GM12891 (cell line): ENCODE measurements at regions not wholly inside any gene's neighbourhood (a gene's known extent, or its start where the extent isn't known, plus 50 kb on each side); places are given as distances from the start of the nearest gene placed in this dataset.
"Not testable (repeated sequence)": the region's sequence is repeated elsewhere in the genome, so short reads cannot be mapped to it uniquely, and the experiment has no call there.

Experiments used
- DNase-seq: peaks from one replicate; pipeline ENCODE4 v3.0.0; 2011; ENCODE audit warnings: low spot score; ENCODE audit not compliant: insufficient read length
- FAIRE-seq: peaks from 2 replicates; lab custom pipeline; 2011; peaks lifted over from hg19 to GRCh38; lab: Jason Lieb, UNC
- PAX5 ChIP-seq: IDR thresholded peaks from 2 replicates; pipeline ENCODE4 v1.6.1; 2011; ENCODE audit warnings: low read length, moderate library complexity, mild to moderate bottlenecking; ENCODE audit not compliant: insufficient read depth, severe bottlenecking
- POLR2A ChIP-seq: IDR thresholded peaks from 2 replicates; pipeline ENCODE4 v1.6.1; 2011; ENCODE audit warnings: low read depth, low read length, control low read depth
- POLR2AphosphoS5 ChIP-seq: IDR thresholded peaks from 2 replicates; pipeline ENCODE4 v1.6.1; 2011; ENCODE audit warnings: low read depth, low read length, control low read depth
- POU2F2 ChIP-seq: IDR thresholded peaks from 2 replicates; pipeline ENCODE4 v1.6.1; 2011; ENCODE audit warnings: low read depth, mild to moderate bottlenecking, control low read depth, low read length, moderate library complexity
- SPI1 ChIP-seq: IDR thresholded peaks from 2 replicates; pipeline ENCODE4 v1.6.1; 2011; ENCODE audit warnings: low read depth, low read length, control low read depth
- TAF1 ChIP-seq: IDR thresholded peaks from 2 replicates; pipeline ENCODE4 v1.6.1; 2011; ENCODE audit warnings: low read depth, low read length, control low read depth

DNA sequence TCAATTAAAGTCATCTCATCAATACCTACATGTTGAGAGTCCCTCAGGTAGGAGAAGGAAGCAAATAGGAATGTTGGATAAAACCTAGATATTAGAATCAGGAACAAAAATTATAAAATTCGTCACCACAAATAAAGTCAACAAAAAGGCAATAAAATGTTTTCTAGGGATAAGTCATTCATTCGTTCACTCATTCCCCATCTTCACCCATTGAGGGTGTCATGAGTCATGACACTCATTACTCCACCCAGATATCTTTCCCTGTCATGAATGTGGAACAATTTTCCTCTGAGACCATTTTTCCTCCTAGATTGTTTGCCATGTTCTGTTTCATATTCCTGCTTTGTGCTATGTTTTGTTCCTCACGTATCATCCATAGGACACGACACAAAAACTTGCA lies 50.9 kb upstream of the OLIG3 start:
- DNase-seq (no peak), FAIRE-seq (no peak)
- TF ChIP-seq PAX5 (no peak), POLR2A (no peak), SPI1 (no peak), TAF1 (no peak), POU2F2 (no peak), POLR2AphosphoS5 (no peak)

DNA sequence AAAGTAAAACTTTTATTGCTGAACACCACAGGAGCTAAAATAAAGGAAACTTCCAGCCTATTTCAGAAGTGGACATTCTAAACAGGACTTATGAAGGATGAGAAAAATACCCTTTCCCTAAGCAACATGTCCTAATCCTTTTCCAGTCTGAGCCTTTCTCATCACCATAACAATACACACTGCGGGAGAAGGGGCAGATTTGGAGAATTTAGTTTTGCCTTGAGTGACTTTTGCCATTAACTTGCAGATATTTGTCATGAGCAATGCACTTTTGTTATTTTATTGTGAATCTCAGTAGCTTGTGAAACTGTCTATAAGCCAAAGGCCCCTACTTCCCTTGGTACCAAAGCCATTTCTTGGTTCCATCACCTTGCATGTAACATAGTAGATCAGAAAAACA lies 53.0 kb upstream of the OLIG3 start:
- no peak for FAIRE-seq
- TF ChIP-seq POLR2A = no peak
- TF ChIP-seq POU2F2 = no peak
- no peak for TF ChIP-seq SPI1
- no peak for TF ChIP-seq POLR2AphosphoS5
- no peak for TF ChIP-seq TAF1
- no peak for TF ChIP-seq PAX5
- DNase-seq = no peak

DNA sequence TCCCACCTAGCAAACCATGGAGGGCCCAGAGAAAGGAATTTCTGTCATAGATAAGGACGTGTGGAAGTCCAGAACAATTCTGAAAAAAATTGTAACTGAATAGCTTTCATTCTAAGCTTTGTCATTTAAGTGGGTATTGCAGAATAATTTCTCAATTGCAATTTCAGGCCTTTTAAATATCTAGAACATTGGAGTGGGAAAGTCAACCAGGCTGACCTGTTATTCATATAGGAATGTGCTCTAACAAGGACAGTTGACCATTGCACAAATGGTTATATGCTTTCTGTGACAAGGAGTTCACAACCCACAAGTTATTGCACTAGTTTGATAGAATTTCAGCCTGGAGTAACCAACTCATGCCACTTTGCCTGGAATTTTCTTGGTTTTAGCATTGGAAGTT lies 53.4 kb upstream of the OLIG3 start:
- no peak for TF ChIP-seq SPI1
- no peak for TF ChIP-seq POU2F2
- no peak for TF ChIP-seq POLR2AphosphoS5
- TF ChIP-seq POLR2A = no peak
- no peak for TF ChIP-seq PAX5
- TF ChIP-seq TAF1 = no peak

DNA sequence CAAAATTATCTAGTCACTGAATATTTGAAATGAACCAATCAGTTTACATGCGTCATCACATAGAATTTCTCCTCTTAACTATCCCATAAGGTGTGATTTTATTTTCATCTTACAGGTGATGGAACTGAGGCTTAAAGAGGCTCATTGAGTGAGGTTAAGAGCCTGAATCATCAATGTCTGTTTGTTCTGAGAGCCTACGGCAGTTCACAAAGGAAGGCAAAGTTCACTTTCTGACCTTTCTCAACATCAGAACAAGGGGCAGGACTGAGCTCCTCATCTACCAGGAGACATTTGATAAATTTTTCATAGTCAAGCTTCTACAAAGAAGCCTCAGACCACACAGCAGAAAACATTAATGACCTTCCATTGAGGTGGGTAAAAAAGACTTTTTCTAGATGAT lies 54.9 kb upstream of the OLIG3 start:
- no peak for DNase-seq
- FAIRE-seq = no peak
- no peak for TF ChIP-seq POLR2A
- no peak for TF ChIP-seq PAX5
- no peak for TF ChIP-seq SPI1
- TF ChIP-seq POU2F2 = no peak
- TF ChIP-seq TAF1 = no peak
- no peak for TF ChIP-seq POLR2AphosphoS5

More for the DNA sequence above, 53.4 kb upstream of the OLIG3 start:
- no peak for DNase-seq
- no peak for FAIRE-seq

DNA sequence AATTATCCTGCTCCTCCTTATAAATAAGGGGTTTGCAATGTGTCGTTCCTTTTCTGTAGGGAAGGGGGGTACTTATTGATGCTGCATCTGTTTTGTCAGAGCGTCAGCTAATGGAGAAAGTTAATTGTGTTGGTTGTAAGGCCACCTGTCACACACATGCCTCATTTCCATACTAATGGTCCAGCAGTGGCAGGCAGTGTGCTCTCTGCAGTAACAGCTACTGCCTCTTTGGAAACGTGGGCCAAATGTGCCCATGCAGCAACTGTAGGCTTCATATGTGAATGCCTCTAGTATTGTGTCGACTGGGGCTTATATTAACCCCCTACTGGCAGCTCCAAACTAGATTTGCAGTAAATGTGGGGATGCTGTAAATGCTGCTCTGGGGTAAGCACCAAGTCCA lies 56.3 kb upstream of the OLIG3 start:
- TF ChIP-seq PAX5 = no peak
- TF ChIP-seq POLR2AphosphoS5 = no peak
- TF ChIP-seq POU2F2 = no peak
- TF ChIP-seq SPI1 = no peak
- TF ChIP-seq TAF1 = no peak
- no peak for TF ChIP-seq POLR2A
- FAIRE-seq (no peak), DNase-seq (no peak)

DNA sequence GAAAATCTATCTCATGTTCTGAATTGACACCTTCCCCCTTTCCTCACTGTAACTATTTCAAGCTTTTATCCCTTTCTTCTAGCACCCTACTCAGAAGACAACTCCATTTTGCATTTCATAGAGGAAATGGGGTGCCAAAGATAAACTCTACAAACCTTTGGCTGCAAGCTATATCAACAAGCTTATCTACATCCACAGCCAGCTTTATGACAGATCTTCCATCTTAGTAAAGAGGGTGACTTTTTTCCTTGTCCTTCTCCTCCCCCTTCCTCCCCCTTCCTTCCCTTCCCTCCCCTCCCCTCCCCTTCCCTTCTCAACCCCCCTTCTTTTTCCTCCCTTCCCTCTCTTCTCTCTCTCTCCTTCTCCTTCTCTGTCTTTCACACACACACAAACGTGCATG lies 58.0 kb upstream of the OLIG3 start:
- DNase-seq (no peak), FAIRE-seq (no peak)
- TF ChIP-seq TAF1 (no peak), POLR2AphosphoS5 (no peak), SPI1 (no peak), POLR2A (no peak), POU2F2 (no peak), PAX5 (no peak)

DNA sequence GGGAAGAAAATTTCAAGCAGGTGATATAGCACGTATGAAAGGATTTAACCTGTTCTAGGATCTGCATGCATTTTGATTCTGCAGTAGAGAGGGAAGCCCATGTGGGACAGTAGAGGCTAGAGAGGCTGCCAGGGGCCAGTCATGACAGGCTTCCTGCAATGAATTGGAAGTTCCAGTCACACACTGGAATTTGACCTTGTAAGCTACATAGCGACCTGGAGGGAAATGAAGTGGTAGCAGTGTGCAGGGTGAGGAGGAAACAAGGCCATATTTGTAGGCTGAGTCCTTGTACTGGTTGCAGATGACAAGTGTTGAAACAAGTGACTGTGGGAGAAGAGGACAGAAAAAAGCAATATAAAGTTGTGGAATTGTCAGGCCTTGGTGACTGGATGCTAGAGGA lies 58.6 kb upstream of the OLIG3 start:
- TF ChIP-seq TAF1 = no peak
- no peak for TF ChIP-seq PAX5
- TF ChIP-seq POLR2AphosphoS5 = no peak
- TF ChIP-seq POLR2A = no peak
- no peak for TF ChIP-seq POU2F2
- TF ChIP-seq SPI1 = no peak
- FAIRE-seq (no peak), DNase-seq (no peak)

DNA sequence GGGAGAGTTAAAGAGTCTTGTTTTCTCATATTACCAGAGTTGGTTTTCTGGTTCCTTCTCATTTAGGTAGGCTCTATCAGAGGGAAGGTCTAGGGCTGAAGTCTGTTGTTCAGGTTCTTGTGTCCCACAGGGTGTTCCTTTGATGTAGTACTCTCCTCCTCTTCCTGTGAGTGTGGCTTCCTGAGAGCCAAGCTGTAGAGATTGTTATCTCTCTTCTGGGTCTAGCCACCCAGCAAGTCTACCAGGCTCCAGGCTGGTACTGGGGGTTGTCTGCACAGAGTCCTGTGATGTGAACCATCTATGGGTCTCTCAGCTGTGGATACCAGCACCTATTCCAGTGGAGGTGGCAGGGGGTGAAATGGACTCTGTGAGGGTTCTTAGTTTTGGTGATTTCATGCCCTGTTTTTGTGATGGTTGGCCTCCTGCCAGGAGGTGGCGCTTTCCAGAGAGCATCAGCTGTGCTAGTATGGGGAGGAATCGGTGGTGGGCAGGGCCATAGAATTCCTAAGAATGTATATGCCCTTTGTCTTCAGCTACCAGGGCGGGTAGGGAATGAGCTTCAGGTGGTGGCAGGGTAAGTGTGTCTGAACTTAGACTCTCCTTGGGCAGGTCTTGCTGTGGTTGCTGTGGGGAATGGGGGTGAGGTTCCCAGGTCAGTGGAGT lies 65.5 kb upstream of the OLIG3 start:
- FAIRE-seq, DNase-seq: not testable (repeated sequence)

DNA sequence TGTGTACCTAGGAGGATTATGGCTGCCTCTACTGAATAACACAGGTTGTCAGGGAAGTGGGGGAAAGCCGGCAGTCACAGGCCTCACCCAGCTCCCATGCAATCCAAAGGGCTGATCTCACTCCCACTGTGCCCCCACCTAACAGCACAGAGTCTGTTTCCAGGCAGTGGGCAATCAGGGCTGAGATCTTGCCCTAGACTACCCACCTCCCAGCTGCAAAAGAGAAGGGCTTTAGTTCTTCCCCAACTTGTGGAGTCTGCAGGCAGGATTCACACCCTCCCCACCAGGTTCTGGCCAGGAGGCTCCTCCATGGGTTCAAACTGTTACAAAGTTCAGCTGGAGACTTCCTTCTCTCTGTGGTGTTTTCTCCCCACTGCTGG lies 66.0 kb upstream of the OLIG3 start:
- TF ChIP-seq TAF1 (no peak), PAX5 (no peak), SPI1 (no peak), POLR2A (no peak), POLR2AphosphoS5 (no peak), POU2F2 (no peak)
- FAIRE-seq (no peak), DNase-seq (no peak)

DNA sequence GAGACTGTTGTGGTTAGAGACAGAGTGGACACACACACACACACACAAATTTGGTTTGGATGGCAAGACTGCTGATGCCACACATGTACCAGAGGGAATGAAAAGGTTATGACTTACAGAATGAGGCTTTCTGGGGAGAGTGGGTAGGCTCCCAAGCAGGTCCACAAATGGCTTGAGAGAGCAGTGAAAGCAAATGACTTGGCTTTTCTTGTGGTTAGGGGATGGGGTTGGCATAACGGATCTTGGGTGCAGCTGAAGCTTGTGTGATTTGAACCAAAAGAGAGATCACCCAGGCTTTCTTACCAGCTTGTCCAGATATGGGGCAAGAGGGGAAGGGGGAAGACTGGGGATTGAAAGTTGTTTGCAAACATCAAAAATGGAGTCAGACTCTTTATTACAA lies 73.9 kb upstream of the OLIG3 start:
- no peak for TF ChIP-seq SPI1
- DNase-seq (no peak), FAIRE-seq (no peak)
